Choroid plexus epithelial cell (primary cell): ENCODE measurements at regions not wholly inside any gene's neighbourhood (a gene's known extent, or its start where the extent isn't known, plus 50 kb on each side); places are given as distances from the start of the nearest gene placed in this dataset.
"Not testable (repeated sequence)": the region's sequence is repeated elsewhere in the genome, so short reads cannot be mapped to it uniquely, and the experiment has no call there.

ENCODE experiments used
- DNase-seq: peaks from one replicate; pipeline ENCODE4 v3.0.0-alpha.2; 2010; ENCODE audit warnings: low read depth
- H3K4me3 ChIP-seq: 2 replicates; pipeline ENCODE4 v1.5.1; 2011; ENCODE audit warnings: low read depth, mild to moderate bottlenecking, control low read depth, low read length, moderate library complexity
- TF ChIP-seq, protein P1 (sequence below): conservative IDR thresholded peaks from 2 replicates; pipeline ENCODE4 v1.5.1; 2011; ENCODE audit warnings: low read depth, mild to moderate bottlenecking, control low read depth, inconsistent platforms, low read length, moderate library complexity

DNA sequence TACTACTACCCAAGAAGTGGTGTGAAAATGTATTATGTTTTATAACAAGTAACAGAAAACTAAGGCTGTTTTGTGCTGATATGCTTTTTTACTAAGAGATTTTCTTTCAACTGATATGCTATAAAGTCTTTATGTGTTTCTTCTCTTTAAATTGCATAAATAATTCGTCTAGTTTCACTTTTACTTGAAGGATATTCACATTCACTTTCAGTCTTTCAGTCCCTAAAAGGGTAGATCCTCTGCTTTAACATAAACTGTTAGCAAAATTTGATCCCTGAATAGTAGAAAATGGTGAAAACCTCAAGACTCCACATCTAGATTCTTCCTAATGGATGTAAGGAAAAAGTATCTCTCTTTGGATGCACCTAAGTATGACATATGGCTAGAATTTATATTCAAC, 69.0 kb upstream of the FST start:
- TF ChIP-seq, protein P1, sequence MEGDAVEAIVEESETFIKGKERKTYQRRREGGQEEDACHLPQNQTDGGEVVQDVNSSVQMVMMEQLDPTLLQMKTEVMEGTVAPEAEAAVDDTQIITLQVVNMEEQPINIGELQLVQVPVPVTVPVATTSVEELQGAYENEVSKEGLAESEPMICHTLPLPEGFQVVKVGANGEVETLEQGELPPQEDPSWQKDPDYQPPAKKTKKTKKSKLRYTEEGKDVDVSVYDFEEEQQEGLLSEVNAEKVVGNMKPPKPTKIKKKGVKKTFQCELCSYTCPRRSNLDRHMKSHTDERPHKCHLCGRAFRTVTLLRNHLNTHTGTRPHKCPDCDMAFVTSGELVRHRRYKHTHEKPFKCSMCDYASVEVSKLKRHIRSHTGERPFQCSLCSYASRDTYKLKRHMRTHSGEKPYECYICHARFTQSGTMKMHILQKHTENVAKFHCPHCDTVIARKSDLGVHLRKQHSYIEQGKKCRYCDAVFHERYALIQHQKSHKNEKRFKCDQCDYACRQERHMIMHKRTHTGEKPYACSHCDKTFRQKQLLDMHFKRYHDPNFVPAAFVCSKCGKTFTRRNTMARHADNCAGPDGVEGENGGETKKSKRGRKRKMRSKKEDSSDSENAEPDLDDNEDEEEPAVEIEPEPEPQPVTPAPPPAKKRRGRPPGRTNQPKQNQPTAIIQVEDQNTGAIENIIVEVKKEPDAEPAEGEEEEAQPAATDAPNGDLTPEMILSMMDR = no peak
- H3K4me3 ChIP-seq = no peak overlapping the region
- DNase-seq = peak; percentile 23

DNA sequence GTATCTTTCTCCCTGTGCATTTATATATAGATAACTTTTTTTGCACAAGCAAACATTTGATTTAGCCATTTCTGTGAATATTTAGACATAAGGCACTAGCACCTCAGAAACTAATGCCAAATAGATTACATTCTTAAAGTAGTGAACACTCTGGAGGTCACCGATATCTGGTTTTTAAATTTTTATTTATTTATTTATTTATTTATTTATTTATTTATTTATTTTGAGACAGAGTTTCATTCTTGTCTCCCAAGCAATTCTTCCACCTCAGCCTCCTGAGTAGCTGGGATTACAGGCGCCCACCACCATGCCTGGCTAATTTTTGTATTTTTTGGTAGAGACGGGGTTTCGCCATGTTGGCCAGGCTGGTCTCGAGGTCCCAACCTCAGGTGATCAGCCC, 67.9 kb upstream of the FST start:
- not testable (repeated sequence) for DNase-seq, H3K4me3 ChIP-seq

DNA sequence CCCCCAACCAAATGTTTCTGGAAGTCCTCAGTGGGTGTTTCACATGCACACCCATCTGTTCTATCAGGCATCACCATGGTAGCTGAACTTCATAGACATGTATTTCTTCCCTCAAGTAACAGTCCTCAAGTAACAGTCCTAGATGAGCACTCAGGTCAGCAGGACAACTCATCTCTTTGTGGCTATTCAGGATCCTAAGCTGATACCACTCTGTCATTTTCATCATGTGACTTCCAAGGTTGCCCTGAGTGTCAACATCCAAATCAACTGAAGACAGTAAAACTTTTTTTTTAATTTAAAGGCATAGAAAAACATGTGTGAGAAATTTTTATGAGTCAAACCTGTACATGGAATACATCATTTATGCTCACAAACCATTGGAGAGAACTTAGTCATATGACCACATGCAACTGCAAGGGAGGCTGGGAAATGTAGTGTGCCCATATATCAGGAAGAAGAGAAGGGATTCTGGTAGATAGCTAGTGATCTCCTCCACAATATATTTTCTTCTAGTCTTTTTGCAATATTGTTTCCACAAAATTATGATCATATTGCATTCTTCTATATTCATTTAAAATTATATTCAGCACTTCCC, 64.2 kb upstream of the FST start:
- TF ChIP-seq, protein P1 = no peak
- H3K4me3 ChIP-seq = no peak overlapping the region
- no peak for DNase-seq

DNA sequence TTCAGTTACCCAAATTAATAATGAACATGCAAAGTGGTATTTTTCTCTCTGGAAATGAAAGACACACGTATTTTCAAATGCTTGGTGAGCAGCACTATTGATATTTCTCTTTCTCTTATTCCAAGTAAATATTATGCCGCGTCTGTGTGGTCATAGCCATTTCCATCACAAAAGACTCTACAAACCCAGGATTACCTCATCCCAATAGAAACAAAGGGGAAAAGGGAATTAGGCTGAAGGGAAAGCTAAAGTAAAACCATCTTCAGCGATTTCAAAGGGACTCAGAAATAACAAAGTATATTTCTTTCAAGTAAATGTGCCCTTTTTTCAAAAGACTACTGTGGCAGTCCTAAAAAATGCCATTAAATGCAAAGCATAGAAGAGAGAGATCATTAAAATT, 62.0 kb upstream of the FST start:
- no peak for DNase-seq
- TF ChIP-seq, protein P1 = no peak
- H3K4me3 ChIP-seq = no peak overlapping the region

- TF ChIP-seq, protein P1 = no peak
- peak; percentile 92 for DNase-seq
- H3K4me3 ChIP-seq = no peak overlapping the region
These were observed 61.4 kb upstream of the FST start for GRCh38 chr5:53418826-53419658.

GRCh38 chr5:53422539-53422938, 57.9 kb upstream of the FST start:
- TF ChIP-seq, protein P1 = no peak
- H3K4me3 ChIP-seq = no peak overlapping the region
- DNase-seq = peak; percentile 79

GRCh38 chr5:53423724-53424123, 56.7 kb upstream of the FST start:
- no peak overlapping the region for H3K4me3 ChIP-seq
- TF ChIP-seq, protein P1 = no peak
- no peak for DNase-seq
